HEK293 (cell line): ENCODE measurements at regions not wholly inside any gene's neighbourhood (a gene's known extent, or its start where the extent isn't known, plus 50 kb on each side); places are given as distances from the start of the nearest gene placed in this dataset.
A peak's percentile ranks its signal among the peaks of the same experiment; 100 is the strongest.

Experiments
- CTCF ChIA-PET: fragments of 350-600 bp; formaldehyde crosslinking; extraction: SDS; loops from one replicate; lab custom pipeline; 2021; ENCODE audit warnings: antibody characterized with exemption; lab: Yijun Ruan, JAX
- POLR2A ChIA-PET: fragments of 300-600 bp; formaldehyde crosslinking; extraction: SDS; loops from one replicate; lab custom pipeline; 2020; ENCODE audit warnings: antibody characterized with exemption, inconsistent platforms; lab: Yijun Ruan, JAX
- H3K27ac ChIP-seq: fragments of 200-500 bp; sonication (Bioruptor generic); 2 replicates; pipeline ENCODE4 v1.5.1; 2014; ENCODE audit warnings: low read depth, low read length, control low read depth, inconsistent platforms; ENCODE audit errors: extremely low read depth
- H3K36me3 ChIP-seq, 2 experiments: fragments of 200-500 bp in 1 of 2; sonication (Bioruptor generic) in 1 of 2; 1 replicate in 1 of 2; 2 replicates in 1 of 2; pipeline ENCODE4 v1.5.1; 2014 to 2017; ENCODE audit warnings: inconsistent platforms in 2 of 2, low read length in 2 of 2; ENCODE audit not compliant: control insufficient read depth in 2 of 2, insufficient read depth in 1 of 2
- H3K4me1 ChIP-seq: fragments of 200-500 bp; sonication (Bioruptor generic); 2 replicates; pipeline ENCODE4 v1.5.1; 2014; ENCODE audit warnings: mild to moderate bottlenecking, low read length, inconsistent platforms; ENCODE audit not compliant: control insufficient read depth, insufficient read depth
- H3K4me3 ChIP-seq: 2 replicates; pipeline ENCODE4 v1.5.1; 2011; ENCODE audit warnings: low read depth, mild to moderate bottlenecking, control low read depth, low read length, moderate library complexity
- H3K9me3 ChIP-seq: fragments of 200-500 bp; sonication (Bioruptor generic); 2 replicates; pipeline ENCODE4 v1.5.1; 2014; ENCODE audit warnings: low read depth, low read length, inconsistent platforms; ENCODE audit not compliant: control insufficient read depth, insufficient read depth
- AEBP2 ChIP-seq: fragments of 450-650 bp; formaldehyde crosslinking; IDR thresholded peaks from 2 replicates; pipeline ENCODE4 v1.5.1; 2016; ENCODE audit warnings: missing biosample characterization, missing genetic modification characterization, borderline replicate concordance
- CTCF ChIP-seq: fragments of 450-650 bp; formaldehyde crosslinking; IDR thresholded peaks from 2 replicates; pipeline ENCODE4 v1.5.1; 2016; ENCODE audit warnings: missing biosample characterization, missing genetic modification characterization
- EGR2 ChIP-seq: fragments of 450-650 bp; formaldehyde crosslinking; IDR thresholded peaks from 2 replicates; pipeline ENCODE4 v1.5.1; 2016; ENCODE audit warnings: low read depth, missing biosample characterization, missing genetic modification characterization
- KLF16 ChIP-seq: fragments of 450-650 bp; formaldehyde crosslinking; IDR thresholded peaks from 2 replicates; pipeline ENCODE4 v1.5.1; 2017; ENCODE audit warnings: missing biosample characterization, missing genetic modification characterization
- KLF7 ChIP-seq: fragments of 450-650 bp; formaldehyde crosslinking; IDR thresholded peaks from 2 replicates; pipeline ENCODE4 v1.5.1; 2016; ENCODE audit warnings: missing biosample characterization, missing genetic modification characterization, borderline replicate concordance
- MYNN ChIP-seq: fragments of 450-650 bp; formaldehyde crosslinking; IDR thresholded peaks from 2 replicates; pipeline ENCODE4 v1.5.1; 2016; ENCODE audit warnings: missing biosample characterization, missing genetic modification characterization, borderline replicate concordance
- RBAK ChIP-seq: fragments of 450-650 bp; formaldehyde crosslinking; IDR thresholded peaks from 2 replicates; pipeline ENCODE4 v1.5.1; 2016; ENCODE audit warnings: missing biosample characterization, missing genetic modification characterization
- SALL2 ChIP-seq: fragments of 450-650 bp; formaldehyde crosslinking; IDR thresholded peaks from 2 replicates; pipeline ENCODE4 v1.5.0; 2017; ENCODE audit warnings: missing biosample characterization, mild to moderate bottlenecking, missing genetic modification characterization, borderline replicate concordance
- ZBTB17 ChIP-seq: fragments of 450-650 bp; formaldehyde crosslinking; IDR thresholded peaks from 2 replicates; pipeline ENCODE4 v1.5.1; 2016; ENCODE audit warnings: missing biosample characterization, missing genetic modification characterization
- ZBTB20 ChIP-seq: fragments of 450-650 bp; formaldehyde crosslinking; IDR thresholded peaks from 2 replicates; pipeline ENCODE4 v1.5.1; 2016; ENCODE audit warnings: missing biosample characterization, missing genetic modification characterization
- ZBTB48 ChIP-seq: fragments of 450-650 bp; formaldehyde crosslinking; IDR thresholded peaks from 2 replicates; pipeline ENCODE4 v1.5.1; 2016; ENCODE audit warnings: missing biosample characterization, missing genetic modification characterization
- ZFHX2 ChIP-seq: fragments of 450-650 bp; formaldehyde crosslinking; conservative IDR thresholded peaks from 2 replicates; pipeline ENCODE4 v1.5.1; 2016; ENCODE audit warnings: missing biosample characterization, missing genetic modification characterization
- ZNF2 ChIP-seq: fragments of 450-650 bp; formaldehyde crosslinking; IDR thresholded peaks from 2 replicates; pipeline ENCODE4 v1.5.1; 2016; ENCODE audit warnings: missing biosample characterization, missing genetic modification characterization
- ZNF23 ChIP-seq: fragments of 450-650 bp; formaldehyde crosslinking; IDR thresholded peaks from 2 replicates; pipeline ENCODE4 v1.5.1; 2016; ENCODE audit warnings: missing biosample characterization, missing genetic modification characterization, borderline replicate concordance
- ZNF416 ChIP-seq: fragments of 450-650 bp; formaldehyde crosslinking; IDR thresholded peaks from 2 replicates; pipeline ENCODE4 v1.5.1; 2016; ENCODE audit warnings: missing biosample characterization, missing genetic modification characterization
- ZNF548 ChIP-seq: fragments of 450-650 bp; formaldehyde crosslinking; IDR thresholded peaks from 2 replicates; pipeline ENCODE4 v1.5.1; 2016; ENCODE audit warnings: missing biosample characterization, missing genetic modification characterization
- ZNF549 ChIP-seq: fragments of 450-650 bp; IDR thresholded peaks from 2 replicates; pipeline ENCODE4 v1.5.1; 2018; ENCODE audit warnings: missing biosample characterization, missing genetic modification characterization, mild to moderate bottlenecking, inconsistent platforms, moderate library complexity
- ZNF585B ChIP-seq: fragments of 450-650 bp; formaldehyde crosslinking; IDR thresholded peaks from 2 replicates; pipeline ENCODE4 v1.5.1; 2016; ENCODE audit warnings: missing biosample characterization, missing genetic modification characterization
- ZNF658 ChIP-seq: fragments of 450-650 bp; formaldehyde crosslinking; IDR thresholded peaks from 2 replicates; pipeline ENCODE4; 2016; ENCODE audit warnings: missing biosample characterization, missing genetic modification characterization
- ZNF707 ChIP-seq: fragments of 450-650 bp; formaldehyde crosslinking; IDR thresholded peaks from 2 replicates; pipeline ENCODE4 v1.5.1; 2016; ENCODE audit warnings: missing biosample characterization, missing genetic modification characterization
- ZNF768 ChIP-seq: fragments of 450-650 bp; formaldehyde crosslinking; IDR thresholded peaks from 2 replicates; pipeline ENCODE4 v1.5.1; 2018; ENCODE audit warnings: missing biosample characterization, mild to moderate bottlenecking, missing genetic modification characterization
- ZSCAN18 ChIP-seq: fragments of 450-650 bp; formaldehyde crosslinking; IDR thresholded peaks from 2 replicates; pipeline ENCODE4 v1.5.1; 2016; ENCODE audit warnings: missing biosample characterization, missing genetic modification characterization
- ZSCAN23 ChIP-seq: fragments of 450-650 bp; formaldehyde crosslinking; IDR thresholded peaks from 2 replicates; pipeline ENCODE4 v1.5.1; 2016; ENCODE audit warnings: missing biosample characterization, missing genetic modification characterization
- TF ChIP-seq, protein P1 (sequence below): fragments of 450-650 bp; formaldehyde crosslinking; IDR thresholded peaks from 2 replicates; pipeline ENCODE4 v1.5.1; 2016; ENCODE audit warnings: missing biosample characterization, missing genetic modification characterization, low read depth

DNA sequence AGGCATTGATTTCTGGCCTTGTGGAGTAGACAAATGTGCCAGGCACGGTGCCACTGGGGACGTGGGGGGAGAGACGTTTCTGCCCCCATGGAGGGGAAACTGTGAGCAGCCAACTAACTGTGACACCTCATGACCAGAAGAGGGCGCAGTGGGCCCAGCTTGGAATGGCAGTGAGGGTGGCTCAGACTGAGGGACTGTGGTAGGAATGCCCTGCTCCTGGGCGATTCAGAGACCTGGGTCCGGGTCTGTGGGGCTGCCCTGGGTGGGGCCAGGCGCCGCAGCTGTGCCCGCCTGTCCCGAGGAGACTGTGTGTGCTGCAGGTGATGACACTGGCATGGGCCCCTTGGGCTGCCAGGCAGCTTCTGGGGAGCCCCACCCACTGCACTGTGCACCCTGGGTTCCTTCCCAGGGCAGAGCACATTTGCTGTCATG lies 60.6 kb downstream of the SLC25A47 start (continued):
- TF ChIP-seq ZNF549 = no peak
- TF ChIP-seq ZNF548 (tag by site-specific recombination) = no peak
- TF ChIP-seq AEBP2 (tag by site-specific recombination) = no peak
- TF ChIP-seq ZNF768 (tag by site-specific recombination) = no peak
- TF ChIP-seq ZSCAN18 (tag by site-specific recombination) = no peak
- no peak for TF ChIP-seq KLF7
- peak; percentile 47; the same call in 1 of the 2 replicates for TF ChIP-seq ZBTB17 (tag by site-specific recombination)
- TF ChIP-seq ZNF416 (tag by site-specific recombination) = no peak
- TF ChIP-seq ZSCAN23 (tag by site-specific recombination) = no peak
- no peak for TF ChIP-seq ZNF707 (tag by site-specific recombination)
- TF ChIP-seq ZBTB20 (tag by site-specific recombination) = peak; percentile 68
- TF ChIP-seq SALL2 (tag by site-specific recombination) = no peak
- peak; percentile 74 for TF ChIP-seq ZBTB48 (tag by site-specific recombination)
- TF ChIP-seq, protein P1, sequence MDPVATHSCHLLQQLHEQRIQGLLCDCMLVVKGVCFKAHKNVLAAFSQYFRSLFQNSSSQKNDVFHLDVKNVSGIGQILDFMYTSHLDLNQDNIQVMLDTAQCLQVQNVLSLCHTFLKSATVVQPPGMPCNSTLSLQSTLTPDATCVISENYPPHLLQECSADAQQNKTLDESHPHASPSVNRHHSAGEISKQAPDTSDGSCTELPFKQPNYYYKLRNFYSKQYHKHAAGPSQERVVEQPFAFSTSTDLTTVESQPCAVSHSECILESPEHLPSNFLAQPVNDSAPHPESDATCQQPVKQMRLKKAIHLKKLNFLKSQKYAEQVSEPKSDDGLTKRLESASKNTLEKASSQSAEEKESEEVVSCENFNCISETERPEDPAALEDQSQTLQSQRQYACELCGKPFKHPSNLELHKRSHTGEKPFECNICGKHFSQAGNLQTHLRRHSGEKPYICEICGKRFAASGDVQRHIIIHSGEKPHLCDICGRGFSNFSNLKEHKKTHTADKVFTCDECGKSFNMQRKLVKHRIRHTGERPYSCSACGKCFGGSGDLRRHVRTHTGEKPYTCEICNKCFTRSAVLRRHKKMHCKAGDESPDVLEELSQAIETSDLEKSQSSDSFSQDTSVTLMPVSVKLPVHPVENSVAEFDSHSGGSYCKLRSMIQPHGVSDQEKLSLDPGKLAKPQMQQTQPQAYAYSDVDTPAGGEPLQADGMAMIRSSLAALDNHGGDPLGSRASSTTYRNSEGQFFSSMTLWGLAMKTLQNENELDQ (tag by site-specific recombination) = no peak
- no peak for TF ChIP-seq ZNF585B (tag by site-specific recombination)
- no peak for TF ChIP-seq KLF16 (tag by site-specific recombination)
- no peak for TF ChIP-seq MYNN (tag by site-specific recombination)
- no peak for TF ChIP-seq ZNF658 (tag by site-specific recombination)
- peak; percentile 79; the same call in 1 of the 2 replicates for TF ChIP-seq ZNF2
- peak; percentile 89 for TF ChIP-seq CTCF (tag by site-specific recombination)

DNA sequence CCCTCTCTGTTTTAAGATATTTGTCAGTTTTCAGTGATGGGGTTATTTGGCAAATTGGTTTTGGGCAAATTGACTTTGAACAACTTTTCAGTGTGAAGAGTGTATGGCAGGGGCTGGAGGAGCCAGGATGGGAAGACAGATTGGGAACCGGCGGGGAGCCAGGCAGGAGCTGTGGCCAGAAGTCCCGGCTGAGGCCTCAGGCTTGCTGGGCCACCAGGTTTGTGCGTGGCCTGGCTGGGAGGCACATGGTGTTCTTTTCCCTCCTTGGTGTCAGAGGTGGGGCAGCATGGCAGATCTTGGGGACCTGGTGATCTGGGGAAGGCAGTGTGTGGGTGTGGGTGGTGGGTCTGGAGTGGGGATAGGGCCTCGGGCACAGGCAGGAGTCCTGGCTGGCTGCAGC lies 61.1 kb downstream of the SLC25A47 start:
- Histone ChIP-seq H3K27ac (no peak overlapping the region), H3K9me3 (no peaks in the 10 kb centered on the region), H3K4me1 (peaks cover 14% of the 10 kb centered on the region), H3K4me3 (no peak overlapping the region), H3K36me3 (no peaks in the 10 kb centered on the region)
- POLR2A ChIA-PET = interaction anchor here (1.0 kb wide), 1 partner anchor 261 kb away, joined by 3 read pairs; no protein-coding TSS in a partner anchor
- no peak for TF ChIP-seq ZNF23 (tag by site-specific recombination)
- no peak for TF ChIP-seq RBAK
- TF ChIP-seq ZFHX2 (tag by site-specific recombination) = peak; percentile 70
- peak; percentile 26; the same call in 1 of the 2 replicates for TF ChIP-seq EGR2 (tag by site-specific recombination)
- CTCF ChIA-PET = interaction anchor here (0.6 to 8.7 kb wide), 41 partner anchors 9 to 1371 kb away, joined by 3 to 144 read pairs (median 5); a partner anchor contains a TSS
